Coronary artery (tissue), 2 donors: ENCODE measurements at regions not wholly inside any gene's neighbourhood (a gene's known extent, or its start where the extent isn't known, plus 50 kb on each side); places are given as distances from the start of the nearest gene placed in this dataset.

Experiments
- DNase-seq: peaks from one replicate; pipeline ENCODE4 v3.0.0-alpha.2; 2017; ENCODE audit warnings: low spot score
- H3K27ac ChIP-seq, 2 donors: fragments of 200-600 bp; sonication (generic); one replicate each; pipeline ENCODE4 v1.5.1; 2016 to 2019
- H3K4me3 ChIP-seq: fragments of 200-600 bp; sonication (generic); 2 replicates; pipeline ENCODE4 v1.5.1; 2016; ENCODE audit warnings: mild to moderate bottlenecking, moderate library complexity
- CTCF ChIP-seq: fragments of 200-600 bp; sonication (generic); IDR thresholded peaks from one replicate; pipeline ENCODE4 v1.5.1; 2019; ENCODE audit warnings: antibody characterized with exemption

GRCh38 chr16:85440744-85441143 lies 172.4 kb upstream of the GSE1 start:
- no peak for DNase-seq
- TF ChIP-seq CTCF = no peak
- no peak overlapping the region for H3K27ac ChIP-seq
- H3K4me3 ChIP-seq = no peak overlapping the region

- no peak for TF ChIP-seq CTCF
- no peak for DNase-seq
- H3K4me3 ChIP-seq = no peak overlapping the region
- no peak overlapping the region for H3K27ac ChIP-seq
These were observed 171.8 kb upstream of the GSE1 start for GRCh38 chr16:85441189-85441889.

GRCh38 chr16:85441890-85442670 lies 171.0 kb upstream of the GSE1 start:
- H3K27ac ChIP-seq = no peak overlapping the region
- TF ChIP-seq CTCF = no peak
- DNase-seq = no peak
- H3K4me3 ChIP-seq = no peak overlapping the region

GRCh38 chr16:85443116-85443515 lies 170.0 kb upstream of the GSE1 start:
- H3K4me3 ChIP-seq = no peak overlapping the region
- DNase-seq = no peak
- no peak for TF ChIP-seq CTCF
- no peak overlapping the region for H3K27ac ChIP-seq

GRCh38 chr16:85443531-85443930 lies 169.6 kb upstream of the GSE1 start:
- no peak for DNase-seq
- no peak for TF ChIP-seq CTCF
- Histone ChIP-seq H3K4me3 (no peak overlapping the region), H3K27ac (no peak overlapping the region)

GRCh38 chr16:85445064-85445778 lies 167.9 kb upstream of the GSE1 start:
- no peak for TF ChIP-seq CTCF
- no peak for DNase-seq
- Histone ChIP-seq H3K27ac (no peak overlapping the region), H3K4me3 (no peak overlapping the region)
